Ovary (tissue), 7 donors: ENCODE measurements at regions not wholly inside any gene's neighbourhood (a gene's known extent, or its start where the extent isn't known, plus 50 kb on each side); places are given as distances from the start of the nearest gene placed in this dataset.

Experiments
- DNase-seq, 5 donors: peaks; one replicate each; pipeline ENCODE4 v3.0.0-alpha.2; 2019 to 2020
- H3K27ac ChIP-seq, 2 donors: fragments of 200-600 bp; one replicate each; pipeline versions ENCODE4 v1.5.1 to v1.8.0; 2019 to 2022
- H3K27me3 ChIP-seq: fragments of 200-600 bp; one replicate; pipeline ENCODE4 v1.8.0; 2022
- H3K36me3 ChIP-seq: fragments of 200-600 bp; sonication (generic); one replicate; pipeline ENCODE4 v1.5.1; 2019
- H3K4me1 ChIP-seq: one replicate; pipeline ENCODE4 v1.8.1; 2013; ENCODE audit warnings: mild to moderate bottlenecking, moderate library complexity; ENCODE audit not compliant: insufficient read depth
- H3K4me3 ChIP-seq: fragments of 200-600 bp; sonication (generic); one replicate; pipeline ENCODE4 v1.5.1; 2017
- H3K9me3 ChIP-seq, 2 donors: fragments of 200-600 bp in 1 of 2; sonication (generic) in 1 of 2; one replicate each; pipeline versions ENCODE4 v1.5.1 to v1.8.1; 2013 to 2019; ENCODE audit warnings: mild to moderate bottlenecking in 1 of 2, moderate library complexity in 1 of 2
- EP300 ChIP-seq: sonication (generic); formaldehyde crosslinking; IDR thresholded peaks from one replicate; pipeline ENCODE4 v1.6.1; 2017; ENCODE audit warnings: antibody characterized with exemption
- POLR2A ChIP-seq: fragments of 450-650 bp; IDR thresholded peaks from one replicate; pipeline ENCODE4 v1.6.1; 2017; ENCODE audit warnings: antibody characterized with exemption, mild to moderate bottlenecking, moderate library complexity
- WGBS, 3 donors: extraction: QIAGEN DNeasy Blood & Tissue Kit in 1 of 3; methylation state at CpG; one replicate each; pipeline versions ENCODE4 v1.1.5 to v1.1.7; 2013 to 2017; 5-methylcytosine and 5-hydroxymethylcytosine counted together
- intact Hi-C, 4 donors: fragments of 100-400 bp; cut with DNase I; formaldehyde crosslinking; loops; one replicate each; pipeline versions ENCODE4 v1.11.0 to v1.15.1; 2022 to 2023
- TF ChIP-seq, protein P1 (sequence below), 3 donors: fragments of 450-650 bp in 2 of 3; fragments of 200-600 bp in 1 of 3; IDR thresholded peaks; one replicate each; pipeline versions ENCODE4 v1.5.1 to v1.8.0; 2016 to 2022; ENCODE audit warnings: antibody characterized with exemption in 3 of 3, mild to moderate bottlenecking in 1 of 3
- donor health status: DM: no; HTN: no; CAD: no; lungs with moderate emphysema.
- donor health status: DM: no; HTN: no; CAD: no.
- donor health status: Bipolar disorder and iron deficiency.
- donor health status: DM: no; HTN: no; CAD: no.
- donor health status: DM: yes; HTN: yes; CAD: no.

DNA sequence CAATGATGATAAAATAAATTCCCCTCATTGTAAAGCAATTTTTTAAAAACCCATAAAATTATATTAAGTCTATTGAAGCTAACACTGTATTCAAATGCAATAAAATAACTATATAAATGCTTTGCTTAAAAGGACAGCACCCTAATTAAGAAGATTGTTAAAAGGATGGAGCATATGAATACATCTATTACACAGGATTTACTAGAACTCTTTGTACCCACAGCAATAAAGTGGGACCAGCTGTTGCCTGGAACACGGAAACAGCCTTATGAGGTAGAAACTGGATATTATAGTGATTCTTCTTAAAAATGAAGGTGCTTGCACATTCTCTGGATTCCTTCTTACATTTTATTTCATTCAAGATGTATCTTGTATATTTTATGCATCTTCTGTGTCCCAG, 298.7 kb upstream of the KLF3 start:
- WGBS, 3 donors, result 12 to 20% (median 16%) methylated on average over 1 of the region's 1 CpG
- no peaks in the 10 kb centered on the region for H3K9me3 ChIP-seq
- no peaks in the 10 kb centered on the region for H3K27me3 ChIP-seq
- peaks cover 10% of the 10 kb centered on the region for H3K4me1 ChIP-seq
- H3K36me3 ChIP-seq, result no peaks in the 10 kb centered on the region
- H3K4me3 ChIP-seq, result no peak overlapping the region
- no peak for DNase-seq
- TF ChIP-seq POLR2A (no peak), EP300 (no peak)
- TF ChIP-seq, protein P1, sequence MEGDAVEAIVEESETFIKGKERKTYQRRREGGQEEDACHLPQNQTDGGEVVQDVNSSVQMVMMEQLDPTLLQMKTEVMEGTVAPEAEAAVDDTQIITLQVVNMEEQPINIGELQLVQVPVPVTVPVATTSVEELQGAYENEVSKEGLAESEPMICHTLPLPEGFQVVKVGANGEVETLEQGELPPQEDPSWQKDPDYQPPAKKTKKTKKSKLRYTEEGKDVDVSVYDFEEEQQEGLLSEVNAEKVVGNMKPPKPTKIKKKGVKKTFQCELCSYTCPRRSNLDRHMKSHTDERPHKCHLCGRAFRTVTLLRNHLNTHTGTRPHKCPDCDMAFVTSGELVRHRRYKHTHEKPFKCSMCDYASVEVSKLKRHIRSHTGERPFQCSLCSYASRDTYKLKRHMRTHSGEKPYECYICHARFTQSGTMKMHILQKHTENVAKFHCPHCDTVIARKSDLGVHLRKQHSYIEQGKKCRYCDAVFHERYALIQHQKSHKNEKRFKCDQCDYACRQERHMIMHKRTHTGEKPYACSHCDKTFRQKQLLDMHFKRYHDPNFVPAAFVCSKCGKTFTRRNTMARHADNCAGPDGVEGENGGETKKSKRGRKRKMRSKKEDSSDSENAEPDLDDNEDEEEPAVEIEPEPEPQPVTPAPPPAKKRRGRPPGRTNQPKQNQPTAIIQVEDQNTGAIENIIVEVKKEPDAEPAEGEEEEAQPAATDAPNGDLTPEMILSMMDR (IDR thresholded peaks at IDR 0.05), result no peak
- intact Hi-C loops, result no loop called here
- no peak overlapping the region for H3K27ac ChIP-seq

DNA sequence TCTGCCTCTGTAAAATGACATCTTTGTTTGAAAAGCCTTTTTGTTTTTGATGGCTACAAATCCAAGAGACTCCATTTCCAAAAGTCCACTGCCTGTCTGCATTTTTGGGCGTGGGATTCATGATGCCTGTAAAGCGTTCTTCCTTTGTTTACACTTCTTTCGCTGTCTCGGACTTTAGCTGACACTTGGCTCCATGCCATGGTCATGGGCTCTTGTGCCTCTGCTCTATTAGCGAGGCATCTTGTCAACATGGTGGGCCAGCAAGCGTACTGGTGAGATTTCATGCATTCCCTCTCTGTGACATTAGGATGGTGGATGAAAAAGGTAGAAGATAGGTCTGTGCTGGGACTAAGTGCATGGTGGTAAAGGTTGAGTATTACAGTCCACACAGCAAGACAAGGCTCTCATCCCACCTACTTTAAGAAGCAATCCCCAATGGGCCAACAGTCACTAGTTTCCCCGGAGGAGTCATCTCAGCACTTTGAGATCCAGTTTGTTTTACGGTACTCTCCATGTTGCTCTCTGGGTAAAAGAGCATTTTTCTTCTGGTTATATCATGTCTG, 298.2 kb upstream of the KLF3 start:
- H3K27me3 ChIP-seq, result no peaks in the 10 kb centered on the region
- no peak overlapping the region for H3K4me3 ChIP-seq
- DNase-seq, result no peak
- no peak for TF ChIP-seq EP300
- no peak for TF ChIP-seq POLR2A
- TF ChIP-seq, protein P1 (IDR thresholded peaks at IDR 0.05), result no peak
- H3K9me3 ChIP-seq, result no peaks in the 10 kb centered on the region
- intact Hi-C loops, result no loop called here
- 67 to 71% (median 71%) methylated on average over 8 of the region's 8 CpGs for WGBS, 3 donors
- H3K27ac ChIP-seq, result no peak overlapping the region
- peaks cover 10% of the 10 kb centered on the region for H3K4me1 ChIP-seq
- no peaks in the 10 kb centered on the region for H3K36me3 ChIP-seq

DNA sequence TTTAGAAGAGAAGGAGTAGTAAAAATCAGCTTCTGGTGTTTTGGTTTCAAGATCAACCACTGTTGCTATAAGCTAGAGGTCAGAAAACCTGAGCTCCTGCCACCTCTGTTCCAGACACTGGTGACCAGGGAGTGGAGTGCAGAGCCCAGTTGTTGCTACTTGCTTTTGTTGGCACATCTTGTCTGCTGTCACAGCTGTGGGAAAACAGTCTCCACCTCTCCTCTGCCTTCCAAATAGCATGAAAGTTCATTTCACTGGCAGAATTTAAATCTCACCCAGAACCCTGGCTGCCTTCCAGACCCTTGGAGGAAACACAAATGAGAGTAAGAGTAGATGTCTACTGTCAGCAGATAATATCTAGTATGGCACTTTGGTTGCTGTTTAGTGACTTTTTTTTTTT, 297.5 kb upstream of the KLF3 start:
- TF ChIP-seq POLR2A, result no peak
- TF ChIP-seq EP300, result no peak
- TF ChIP-seq, protein P1 (IDR thresholded peaks at IDR 0.05), result no peak
- H3K4me1 ChIP-seq, result peaks cover 10% of the 10 kb centered on the region
- intact Hi-C loops, result no loop called here
- H3K36me3 ChIP-seq, result no peaks in the 10 kb centered on the region
- H3K9me3 ChIP-seq, result no peaks in the 10 kb centered on the region
- peak in 1 of 5 donors; percentile 21 for DNase-seq
- H3K27ac ChIP-seq, result no peak overlapping the region
- H3K27me3 ChIP-seq, result no peaks in the 10 kb centered on the region
- no peak overlapping the region for H3K4me3 ChIP-seq

DNA sequence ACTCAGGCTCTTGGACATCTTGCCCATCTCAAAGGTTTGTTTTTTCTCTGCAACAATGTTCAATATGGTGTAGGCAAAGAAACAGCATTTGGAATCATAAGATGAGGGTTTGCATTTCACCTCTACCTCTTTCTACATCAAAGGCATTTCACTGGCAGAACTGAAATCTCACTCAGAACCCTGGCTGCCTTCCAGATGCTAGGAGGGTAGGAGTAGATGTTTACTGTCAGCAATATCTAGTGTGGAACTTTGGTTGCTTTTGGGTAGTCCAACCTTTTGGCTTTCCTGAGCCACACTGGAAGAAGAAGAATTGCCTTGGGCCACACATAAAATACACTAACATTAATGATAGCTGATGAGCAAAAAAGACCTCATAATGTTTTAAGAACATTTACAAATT, 297.0 kb upstream of the KLF3 start:
- H3K27ac ChIP-seq, result no peak overlapping the region
- intact Hi-C loops, result no loop called here
- DNase-seq, result no peak
- no peaks in the 10 kb centered on the region for H3K27me3 ChIP-seq
- TF ChIP-seq EP300, result no peak
- TF ChIP-seq, protein P1 (IDR thresholded peaks at IDR 0.05), result no peak
- no peaks in the 10 kb centered on the region for H3K36me3 ChIP-seq
- no peak overlapping the region for H3K4me3 ChIP-seq
- no peaks in the 10 kb centered on the region for H3K9me3 ChIP-seq
- H3K4me1 ChIP-seq, result peaks cover 10% of the 10 kb centered on the region
